ENCODE measurements at regions not wholly inside any gene's neighbourhood (a gene's known extent, or its start where the extent isn't known, plus 50 kb on each side); places are given as distances from the start of the nearest gene placed in this dataset.
A peak's percentile ranks its signal among the peaks of the same experiment; 100 is the strongest.

DNA sequence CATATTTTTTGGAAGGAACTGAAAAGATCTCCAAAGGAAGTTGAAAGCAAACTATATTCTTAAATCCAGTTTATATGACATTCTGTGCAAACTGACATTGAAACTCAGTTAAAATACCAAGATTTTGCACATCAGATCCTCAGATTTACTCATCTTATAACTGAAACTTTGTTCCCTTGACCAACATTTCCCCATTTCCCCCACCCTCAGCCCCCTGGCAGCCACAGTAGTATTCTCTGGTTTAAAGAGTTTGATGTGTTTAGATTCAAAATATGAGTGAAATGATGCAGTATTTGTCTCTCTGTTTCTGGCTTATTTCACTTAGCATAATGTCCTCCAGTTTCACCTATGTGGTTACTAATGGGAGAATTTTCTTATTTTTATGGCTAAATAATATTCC lies 99.2 kb upstream of the ITGA4 start:
- DNase-seq: no peak

DNA sequence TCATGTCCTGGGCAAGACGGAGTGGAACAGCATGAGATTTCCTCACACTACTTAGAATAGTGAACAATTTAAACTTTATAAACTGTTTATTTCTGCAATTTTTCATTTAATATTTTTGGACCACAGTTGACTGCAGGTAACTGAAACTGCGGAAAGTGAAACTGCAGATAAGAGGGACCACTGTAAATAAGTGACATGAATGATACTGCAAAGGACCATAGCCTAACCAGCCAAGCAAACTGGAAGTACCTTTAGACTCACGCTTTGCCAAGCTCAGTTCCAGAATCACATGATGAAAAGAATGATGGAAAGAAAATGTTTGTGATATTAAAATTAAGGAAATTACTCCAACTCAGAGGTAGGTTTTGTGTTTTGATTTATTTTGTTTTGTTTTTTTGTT lies 94.6 kb upstream of the ITGA4 start:
- DNase-seq: no peak

DNA sequence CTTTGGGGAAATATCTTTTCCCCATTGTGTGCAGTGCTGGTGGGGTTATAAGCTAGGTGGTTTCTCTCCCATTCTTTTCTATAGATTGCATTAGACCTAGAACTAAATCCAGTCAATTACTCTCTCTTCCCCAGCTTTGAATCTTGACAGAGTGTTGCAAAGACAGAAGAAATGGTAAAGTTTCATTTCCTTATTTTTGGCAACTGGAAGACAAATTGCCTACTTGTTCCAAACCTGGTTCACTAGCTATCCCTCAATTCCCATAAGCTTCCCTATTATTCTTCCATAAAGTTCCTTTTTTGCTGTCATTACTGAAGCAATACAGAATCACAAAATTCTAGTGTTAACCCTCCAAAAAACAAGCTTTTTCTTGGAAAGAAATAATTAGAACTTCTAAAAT lies 94.0 kb upstream of the ITGA4 start:
- DNase-seq: no peak

DNA sequence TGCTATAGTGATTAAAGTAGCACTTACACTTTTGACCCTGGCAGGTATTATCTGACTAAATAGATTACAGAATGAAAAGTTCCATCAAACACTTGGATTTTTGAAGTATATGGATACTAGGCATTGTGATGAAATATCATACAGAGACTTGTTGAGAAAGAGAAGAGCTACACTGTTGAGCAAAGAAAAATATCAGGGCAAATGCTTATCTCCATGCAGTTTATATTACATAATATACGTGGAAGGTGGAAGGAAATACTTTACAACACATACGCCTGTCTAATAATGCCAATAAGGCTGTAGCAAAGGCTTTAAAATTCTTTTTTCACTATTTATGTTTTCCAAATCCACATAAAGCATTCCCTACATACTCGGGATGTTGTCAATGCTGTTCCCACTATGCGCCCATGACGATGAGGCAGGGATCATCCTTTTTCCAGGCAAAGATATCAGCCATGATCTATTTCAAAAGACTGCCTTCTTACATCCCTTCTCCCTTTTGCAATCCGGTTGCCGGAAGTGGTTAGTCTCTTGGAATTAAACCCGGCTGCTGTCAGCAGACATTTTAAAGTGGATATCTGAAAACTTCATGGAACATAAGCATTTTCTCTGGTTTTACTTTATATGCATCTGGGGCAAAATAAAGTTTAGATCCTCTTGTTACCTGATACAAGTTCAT lies 92.6 kb upstream of the ITGA4 start:
- DNase-seq: no peak

DNA sequence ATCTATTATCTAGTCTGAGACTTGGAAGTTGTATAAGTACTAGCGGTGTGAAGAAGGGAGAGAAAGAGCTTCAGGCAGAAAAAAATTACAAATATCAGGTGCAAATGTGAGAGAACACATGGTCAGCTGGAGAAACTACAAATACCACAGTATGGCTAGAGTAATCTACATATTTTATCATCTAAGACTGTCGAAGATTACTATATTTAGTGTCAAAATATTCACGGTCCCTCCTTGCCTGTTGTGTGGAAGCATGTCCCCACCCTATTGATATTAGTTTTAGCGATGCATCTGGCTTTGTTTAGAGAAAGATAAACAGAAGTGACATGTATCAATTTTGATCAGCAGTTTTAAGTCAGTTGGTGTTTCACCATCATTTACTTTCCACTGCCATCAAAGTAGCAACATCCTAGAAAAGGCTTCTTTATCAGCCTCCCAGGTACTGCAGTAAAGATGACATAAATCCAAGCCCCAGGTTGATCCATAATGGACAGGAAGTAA lies 90.5 kb upstream of the ITGA4 start:
- no peak for DNase-seq

DNA sequence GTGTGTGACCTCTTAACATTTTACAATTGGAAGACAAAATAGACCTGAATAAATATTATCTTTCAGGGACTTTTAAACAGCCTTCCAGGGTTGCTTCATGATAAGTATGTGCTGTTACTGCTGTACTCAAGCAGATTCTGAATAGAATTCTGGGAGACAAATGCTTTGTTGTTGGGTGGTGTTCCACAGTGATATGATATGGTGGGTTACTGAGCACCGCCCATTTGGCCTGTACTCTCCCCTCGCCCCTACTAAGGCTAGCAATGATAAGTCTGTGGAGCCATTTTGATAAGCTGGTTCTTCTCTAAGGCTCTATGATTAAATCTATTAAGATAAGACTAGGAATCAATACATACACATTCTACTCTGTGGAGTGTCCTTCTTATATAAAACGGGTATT lies 89.8 kb upstream of the ITGA4 start:
- no peak for DNase-seq

DNA sequence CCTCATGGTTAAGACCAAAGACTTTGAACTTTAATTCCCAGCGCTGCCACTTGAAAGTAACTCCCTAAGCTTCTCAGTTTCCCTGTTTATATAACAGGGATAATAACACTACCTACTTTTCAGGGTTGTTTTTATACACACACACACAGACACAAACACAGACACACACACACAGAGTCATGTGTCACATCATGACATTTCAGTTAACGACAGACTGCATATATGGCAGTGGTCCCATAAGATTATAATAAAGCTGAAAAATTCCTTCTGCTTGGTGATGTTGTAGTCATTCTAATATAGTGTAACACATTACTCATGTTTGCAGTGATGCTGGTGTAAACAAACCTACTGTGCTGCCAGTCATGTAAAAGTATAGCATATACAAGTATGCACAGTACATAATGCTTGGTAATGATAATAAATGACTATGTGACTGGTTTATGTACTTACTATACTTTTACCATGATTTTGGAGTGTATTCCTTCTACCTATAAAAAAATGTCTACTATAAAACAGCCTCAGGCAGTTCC lies 89.2 kb upstream of the ITGA4 start:
- no peak for DNase-seq

DNA sequence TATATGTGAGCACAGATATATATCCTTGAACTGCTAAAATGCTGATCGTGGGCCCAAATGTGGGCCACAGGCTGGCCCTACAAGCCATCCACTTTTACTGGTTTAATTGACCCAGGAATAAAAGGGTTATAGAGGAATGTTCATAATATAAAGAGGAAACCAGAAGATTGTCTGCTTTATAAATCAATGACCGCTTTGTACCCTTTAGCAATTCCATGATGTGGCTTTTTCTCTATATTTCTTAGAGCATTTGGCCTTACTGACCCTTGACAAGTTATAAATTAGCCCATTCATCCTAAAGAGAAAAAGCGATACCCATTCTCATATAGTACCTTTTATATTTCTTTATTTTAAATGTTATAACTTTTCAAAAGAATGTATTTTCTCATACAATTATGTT lies 87.1 kb upstream of the ITGA4 start:
- no peak for DNase-seq

DNA sequence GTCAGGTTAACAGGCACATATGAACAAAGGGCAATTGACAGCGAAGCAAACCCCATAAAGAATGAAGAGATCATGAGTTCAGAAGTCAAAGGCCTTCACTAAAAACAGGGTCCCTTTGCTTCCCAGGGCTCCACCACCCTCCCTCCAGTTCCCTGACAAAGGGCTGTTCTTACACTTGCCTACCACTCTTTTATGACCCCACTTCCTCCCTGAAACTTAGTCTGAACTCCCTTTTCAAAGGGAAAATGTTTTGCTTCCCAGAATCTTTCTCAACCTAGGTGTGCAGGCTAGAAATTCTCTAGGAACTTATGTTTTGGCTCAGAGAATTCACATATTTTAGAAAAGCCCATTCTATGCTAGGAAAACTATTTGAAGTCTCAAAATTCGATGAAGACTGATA lies 86.0 kb upstream of the ITGA4 start:
- no peak for DNase-seq

DNA sequence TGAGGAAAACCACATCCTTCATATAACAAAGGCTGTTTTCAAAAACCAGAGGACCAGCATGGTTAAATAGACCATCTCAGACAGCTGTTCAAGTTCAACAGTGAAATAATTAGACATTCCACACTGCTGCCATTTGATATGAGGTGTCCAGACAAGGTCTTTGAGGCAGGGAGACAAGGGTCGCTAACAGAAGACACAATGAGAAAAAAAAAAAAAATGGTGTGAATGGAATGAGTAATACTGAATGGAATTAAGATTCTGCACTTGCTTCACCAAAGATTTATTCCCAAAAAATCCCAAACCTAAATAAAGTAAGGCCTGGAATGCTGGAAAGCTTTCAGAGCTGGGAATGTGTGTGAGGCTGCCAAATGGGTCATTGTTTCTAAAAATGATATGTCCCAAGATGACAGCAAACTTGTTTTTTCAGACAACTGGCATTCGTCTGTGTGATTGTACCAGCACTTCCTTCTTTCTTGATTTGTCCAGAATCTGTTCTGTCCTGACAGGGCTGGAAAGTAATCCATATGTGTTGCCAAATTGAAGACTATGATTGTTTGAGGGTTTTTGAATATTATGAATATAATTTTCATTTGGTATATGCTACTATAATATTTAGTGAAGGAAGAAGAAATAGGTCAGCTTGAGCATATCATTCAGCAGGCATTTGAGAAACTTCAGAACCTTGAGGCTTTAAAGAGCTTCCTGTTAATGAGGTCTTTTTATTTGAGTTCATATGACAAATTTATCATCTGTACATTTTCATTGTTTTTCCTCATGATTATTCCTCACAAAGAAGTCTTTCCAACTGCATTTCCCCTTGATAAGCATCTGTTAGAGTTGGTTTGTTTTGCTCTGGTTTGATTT lies 85.2 kb upstream of the ITGA4 start:
- DNase-seq: no peak

DNA sequence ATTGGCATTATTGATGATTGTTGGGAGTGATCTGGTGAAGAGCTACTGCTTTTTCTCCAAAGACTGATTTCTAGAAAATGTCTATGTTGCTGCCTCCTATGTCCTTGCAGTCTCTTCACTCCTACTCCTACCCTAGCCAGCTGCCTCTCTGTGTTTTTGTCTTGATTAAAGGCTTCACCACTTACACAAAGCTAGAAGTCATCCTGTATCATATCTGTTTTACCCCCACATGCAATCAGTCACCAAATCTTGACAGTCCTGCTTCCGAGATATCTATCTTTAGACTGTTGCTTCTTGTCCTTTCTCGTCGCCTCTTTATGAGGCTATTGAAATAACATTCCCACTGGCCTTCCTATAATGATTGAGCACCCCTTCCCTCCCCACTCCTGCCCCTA lies 84.5 kb upstream of the ITGA4 start:
- DNase-seq: no peak

DNA sequence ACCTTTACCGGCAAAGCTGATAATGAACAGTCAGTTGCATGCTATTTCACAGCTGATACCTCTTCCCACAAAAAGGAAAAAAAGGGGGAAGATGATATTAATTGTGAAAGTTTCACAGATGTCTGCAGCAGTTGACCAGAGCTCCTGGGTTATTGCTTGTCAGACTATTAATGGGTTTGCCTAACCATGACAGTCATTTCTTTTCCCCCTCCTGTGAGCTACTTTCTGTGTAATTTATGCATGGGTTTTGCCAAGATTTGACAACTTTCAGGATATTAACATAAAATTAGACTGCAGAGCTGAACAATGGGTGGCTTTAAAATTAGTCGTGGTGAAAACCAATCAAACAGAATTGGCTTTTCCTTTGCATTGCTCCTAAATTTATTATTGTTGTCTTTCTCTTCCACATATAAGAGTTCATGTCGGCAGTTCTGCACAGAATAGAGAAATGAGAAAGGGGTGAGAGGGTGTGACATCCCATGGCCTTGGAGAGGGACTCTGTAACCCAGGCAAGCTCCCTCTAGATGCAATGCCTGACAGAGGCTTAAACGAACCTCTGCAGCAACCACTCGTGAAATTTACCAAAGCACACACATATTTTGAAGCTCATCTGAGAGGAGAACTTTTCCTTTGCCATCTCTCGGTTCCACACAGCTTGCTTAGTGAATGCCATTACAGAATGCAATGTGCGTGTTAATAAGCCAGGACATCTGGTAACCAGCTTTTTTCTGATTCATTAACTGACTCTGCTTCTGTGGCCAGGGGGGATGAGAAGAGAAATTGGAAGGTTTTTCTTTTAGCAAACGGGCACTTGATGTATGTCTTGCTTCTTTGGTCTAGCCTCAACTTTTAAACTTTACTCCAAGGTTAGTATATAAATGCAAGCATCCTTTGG lies 82.2 kb upstream of the ITGA4 start:
- DNase-seq: peak; percentile 39

DNA sequence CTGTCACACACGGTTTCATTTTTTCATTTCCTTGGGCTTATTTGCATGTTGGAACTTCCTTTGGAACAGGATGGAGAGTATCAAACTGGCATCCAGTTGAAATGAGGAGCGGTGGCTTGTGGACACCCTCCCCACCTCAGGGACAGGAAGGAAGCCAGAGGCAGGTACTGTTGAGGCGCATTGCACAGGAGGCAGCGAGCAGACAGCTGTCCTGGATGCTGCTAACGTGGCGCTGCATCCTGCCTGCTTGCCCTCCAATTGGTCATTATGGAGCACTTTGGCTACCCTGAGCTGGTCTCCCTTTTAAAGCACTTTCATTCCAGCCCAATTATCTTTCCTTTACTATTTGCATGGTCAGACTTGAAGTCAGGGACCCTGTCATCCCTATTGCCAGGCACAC lies 80.7 kb upstream of the ITGA4 start:
- no peak for DNase-seq

DNA sequence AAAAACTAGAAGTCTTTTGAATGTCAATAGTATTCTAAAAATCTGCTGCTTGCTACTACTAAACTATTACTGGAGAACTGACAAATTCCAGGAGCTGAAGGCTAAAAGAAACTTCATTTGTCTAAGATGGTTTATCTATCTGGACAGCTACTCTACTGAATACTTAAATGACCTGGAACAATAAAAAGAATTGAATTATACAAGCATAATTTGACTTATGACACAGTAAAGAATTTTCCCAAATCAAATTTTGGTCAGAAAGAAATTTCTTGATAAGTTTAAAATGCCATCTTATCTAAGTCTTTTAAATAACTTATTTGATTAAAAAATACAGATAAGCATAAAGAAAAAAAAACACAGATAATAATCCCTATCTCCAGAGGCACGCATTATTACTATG lies 80.2 kb upstream of the ITGA4 start:
- DNase-seq: no peak

DNA sequence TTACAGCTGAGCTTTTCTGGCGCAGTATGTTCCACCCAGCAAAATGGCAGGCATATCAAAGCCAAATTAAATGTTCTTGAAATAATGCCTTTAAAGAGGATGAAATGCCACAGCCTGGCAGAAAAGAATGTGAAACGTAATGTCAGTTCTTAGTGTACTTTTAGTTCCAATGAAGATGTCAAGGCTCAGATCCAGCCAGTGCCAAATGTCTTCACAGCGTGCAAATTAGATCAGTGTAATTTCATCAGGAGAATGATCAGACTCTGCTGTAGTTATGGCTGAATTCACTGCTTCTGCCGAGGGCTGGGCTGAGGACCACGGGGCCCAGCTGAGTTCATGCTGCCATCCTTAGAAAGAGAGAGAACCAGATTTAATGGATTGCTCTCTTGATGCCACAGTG lies 78.7 kb upstream of the ITGA4 start:
- DNase-seq: no peak

DNA sequence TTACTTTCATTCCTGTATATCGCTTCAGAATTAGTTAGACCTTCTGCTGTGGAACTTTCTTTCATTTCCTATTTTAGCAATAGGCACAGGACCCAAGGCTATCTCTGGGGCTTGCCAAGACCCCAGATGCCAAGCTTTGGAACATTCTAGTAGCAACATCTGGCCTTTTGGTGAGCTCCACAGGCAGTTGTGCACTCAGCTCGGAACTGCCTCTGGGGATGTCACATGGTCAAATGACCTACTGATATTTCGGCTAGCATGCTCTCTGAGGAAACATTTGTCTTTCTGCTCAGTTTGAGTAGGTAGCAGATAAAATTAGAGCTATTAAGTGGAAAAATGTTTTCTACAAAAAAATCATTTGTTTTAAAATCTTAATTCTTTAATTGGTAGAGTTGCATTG lies 76.6 kb upstream of the ITGA4 start:
- DNase-seq: no peak

DNA sequence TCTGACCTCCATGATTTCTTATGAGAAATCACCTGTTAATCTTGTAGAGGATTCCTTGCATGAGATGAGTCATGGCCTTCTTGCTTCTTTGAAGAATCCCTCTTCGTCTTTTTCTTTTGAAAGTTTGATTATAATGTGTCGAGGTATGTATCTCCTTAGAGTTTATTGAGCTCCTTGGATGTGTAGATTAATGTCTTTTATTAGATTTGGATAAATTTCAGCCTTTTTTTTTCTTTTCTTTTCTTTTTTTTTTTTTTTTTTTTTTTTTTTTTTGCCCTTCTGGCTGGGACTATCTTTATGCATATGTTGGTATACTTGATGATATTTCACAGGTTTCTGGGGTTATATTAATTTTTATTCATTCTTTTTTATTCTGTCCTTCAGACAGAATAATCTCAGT lies 72.3 kb upstream of the ITGA4 start:
- no peak for DNase-seq

DNA sequence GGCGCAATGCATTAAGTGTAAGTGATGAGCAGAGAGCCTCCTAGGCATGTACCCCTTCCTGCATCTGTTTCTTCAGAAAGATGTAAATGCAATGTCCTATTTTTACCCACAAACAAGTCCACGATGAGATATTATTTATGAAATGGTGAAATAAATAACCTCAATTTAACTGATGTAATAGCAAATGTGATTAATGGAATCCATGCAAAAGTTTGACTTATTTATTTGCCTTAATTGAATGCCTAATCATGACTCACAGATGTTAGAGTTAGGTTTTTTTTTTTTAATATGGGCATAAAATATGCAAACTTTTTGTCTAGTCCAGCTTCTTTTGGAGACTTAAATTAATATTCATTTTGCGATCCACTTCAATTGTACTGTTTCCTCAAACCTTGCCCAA lies 67.7 kb upstream of the ITGA4 start:
- no peak for DNase-seq

DNA sequence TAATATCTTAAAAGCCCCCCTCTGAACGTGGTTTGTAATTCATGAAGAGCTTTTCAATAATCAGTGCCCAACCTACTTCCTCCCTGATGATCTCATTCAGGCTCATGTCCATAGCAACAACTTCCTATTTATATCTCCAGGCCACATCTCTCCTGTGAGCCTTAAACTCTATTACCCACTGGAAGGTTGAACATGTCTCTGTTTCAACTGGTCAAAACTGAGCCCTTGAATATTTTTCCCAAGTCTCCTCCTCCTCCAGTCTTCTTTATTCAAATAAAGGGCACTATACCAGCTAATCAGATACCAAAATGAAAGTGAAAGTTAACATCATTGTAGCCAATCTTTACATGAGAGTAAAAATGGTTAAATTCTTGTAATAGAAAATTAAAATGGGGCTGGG lies 63.7 kb upstream of the ITGA4 start:
- DNase-seq: no peak

DNA sequence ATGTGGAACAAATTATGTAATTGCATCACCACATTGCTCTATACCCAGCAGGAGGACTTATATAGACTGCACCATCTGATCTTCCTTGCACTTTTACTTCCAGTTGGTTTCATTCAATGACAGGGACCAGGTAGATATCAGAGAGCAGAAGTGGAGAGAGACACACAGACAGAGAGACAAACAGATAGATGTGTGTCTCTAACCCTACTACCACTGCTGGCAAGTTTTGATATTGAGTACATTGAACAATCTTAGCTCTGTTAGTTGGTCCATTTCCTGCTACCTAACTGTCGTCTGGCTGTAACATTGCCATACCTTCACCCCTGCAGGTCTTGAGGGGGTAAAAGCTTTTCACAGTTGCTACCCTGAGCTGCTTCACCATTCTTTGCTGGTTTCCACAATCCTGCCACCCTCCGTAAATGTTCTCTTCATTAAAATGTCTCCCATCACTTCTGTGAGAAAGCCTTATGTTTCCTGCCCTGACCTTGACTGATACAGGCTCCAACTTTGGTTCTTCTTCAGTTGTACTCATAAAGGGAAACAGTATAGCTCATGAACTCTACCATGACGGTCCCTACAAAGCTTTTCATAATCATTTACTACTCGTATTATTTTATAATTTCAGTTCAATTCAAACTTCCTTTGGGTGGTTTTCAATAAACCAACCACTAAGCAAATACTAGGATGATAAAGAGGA lies 62.3 kb upstream of the ITGA4 start:
- DNase-seq: no peak

DNA sequence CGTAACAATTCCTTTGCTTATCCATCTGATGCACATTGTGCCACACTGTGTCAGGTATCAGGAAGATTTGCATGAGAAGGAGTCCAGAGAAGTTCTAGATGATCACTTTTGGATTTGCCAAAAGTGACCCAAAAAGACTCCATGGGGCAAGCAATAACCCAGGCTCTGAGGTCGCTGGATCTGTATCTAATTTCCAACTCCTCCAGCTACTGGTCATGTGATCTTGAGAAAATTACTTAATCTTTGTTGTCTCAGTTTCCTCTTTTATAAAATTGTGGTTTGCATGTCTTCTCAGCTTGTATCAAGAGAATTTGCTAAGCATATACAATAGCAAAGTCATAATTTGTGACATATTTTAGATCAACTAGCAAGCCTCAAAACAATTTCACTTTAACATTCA lies 61.3 kb upstream of the ITGA4 start:
- DNase-seq: no peak

DNA sequence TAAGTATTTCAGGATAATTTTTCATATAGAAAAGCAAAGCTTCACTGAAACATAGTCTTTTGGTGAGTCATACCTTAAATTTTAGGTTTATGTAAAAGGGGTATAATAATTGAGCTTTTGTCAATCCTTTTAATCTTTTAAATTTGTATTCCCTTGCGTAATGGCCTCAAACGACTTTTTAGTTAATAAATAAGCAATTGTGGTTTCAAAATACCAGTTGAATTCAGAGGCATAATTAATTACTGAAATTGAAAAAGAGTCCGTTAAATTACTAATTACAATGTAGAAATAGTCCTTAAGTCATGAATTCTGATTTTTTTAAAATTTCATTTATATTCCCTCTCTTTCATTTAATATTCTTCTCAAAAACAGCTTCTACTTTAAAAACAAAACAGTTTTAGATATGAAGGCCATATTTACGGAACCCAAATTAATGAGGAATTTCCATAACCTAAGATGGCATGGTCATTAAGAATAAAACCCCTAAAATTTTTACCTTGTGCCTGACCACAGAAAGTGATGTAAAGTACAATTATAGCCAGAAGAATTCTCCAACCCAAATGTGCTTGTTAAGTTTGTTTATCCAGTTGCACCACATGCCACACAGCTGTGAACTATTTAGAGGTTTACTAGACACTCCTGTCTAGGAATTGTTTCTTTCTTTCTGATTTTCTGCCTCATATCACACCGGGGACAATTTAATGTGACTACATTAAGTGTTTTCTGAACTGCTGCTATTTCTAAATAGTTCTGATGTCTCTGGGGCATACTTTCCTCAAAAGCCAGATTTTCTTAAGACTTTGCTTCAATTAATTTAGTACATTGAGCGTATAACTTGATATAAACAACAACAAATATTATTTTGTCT lies 60.7 kb upstream of the ITGA4 start:
- no peak for DNase-seq
